ENCODE measurements at regions not wholly inside any gene's neighbourhood (a gene's known extent, or its start where the extent isn't known, plus 50 kb on each side); places are given as distances from the start of the nearest gene placed in this dataset.

DNA sequence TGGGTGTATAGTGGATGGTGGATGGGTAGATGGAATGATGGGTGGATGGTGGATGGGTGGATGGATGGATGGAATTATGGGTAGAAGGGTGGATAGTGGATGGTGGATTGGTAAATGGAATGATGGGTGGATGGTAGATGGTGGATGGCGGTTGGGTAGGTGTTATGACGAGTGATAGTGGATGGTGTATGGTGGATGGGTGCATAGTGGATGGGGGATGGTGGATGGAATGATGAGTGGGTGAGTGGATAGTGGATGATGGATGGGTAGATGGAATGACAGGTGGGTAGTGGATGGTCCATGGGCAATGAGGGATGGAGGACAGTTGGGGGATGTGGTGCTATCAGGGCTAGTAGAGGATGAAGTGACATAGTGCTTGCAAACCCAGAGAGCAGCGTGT is 182.4 kb downstream of the BRD1 start:
- CTCF ChIA-PET: no interaction called here
- Mint-ChIP-seq H3K9me3 (no peaks in the 10 kb centered on the region), H3K27me3 (no peaks in the 10 kb centered on the region), H3K36me3 (ENCODE audit: low read depth) (peaks cover 8% of the 10 kb centered on the region), H3K27ac (no peak overlapping the region), H3K4me1 (no peaks in the 10 kb centered on the region), H3K4me3 (no peak overlapping the region)
- DNase-seq: no peak
- POLR2A ChIA-PET: no interaction called here

DNA sequence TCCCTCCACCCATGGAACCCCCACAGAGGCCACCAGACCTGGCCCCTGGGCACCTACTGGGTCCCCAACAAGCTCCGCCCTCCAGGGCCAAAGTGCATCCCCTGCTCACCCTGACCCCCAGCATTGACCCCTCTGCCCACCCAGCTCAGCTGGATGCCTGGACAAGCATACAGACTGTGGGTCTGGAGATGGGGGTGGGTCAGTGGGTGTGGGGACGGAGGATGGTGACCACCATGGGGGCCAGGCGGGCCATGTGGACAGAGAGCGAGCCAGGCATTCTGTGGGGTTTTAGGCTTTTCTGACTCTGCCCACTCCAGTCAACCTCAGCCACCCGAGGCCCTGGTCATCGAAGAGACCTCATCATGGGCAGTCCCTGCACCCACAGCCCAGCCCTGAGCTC is 183.7 kb downstream of the BRD1 start:
- ChIA-PET CTCF (no interaction called here), POLR2A (no interaction called here)
- H3K4me1 Mint-ChIP-seq: no peaks in the 10 kb centered on the region
- peaks cover 6% of the 10 kb centered on the region for H3K36me3 Mint-ChIP-seq (ENCODE audit: low read depth)
- H3K4me3 Mint-ChIP-seq: no peak overlapping the region
- no peaks in the 10 kb centered on the region for H3K9me3 Mint-ChIP-seq
- H3K27me3 Mint-ChIP-seq: no peaks in the 10 kb centered on the region
- no peak for DNase-seq
- H3K27ac Mint-ChIP-seq: no peak overlapping the region

GRCh38 chr22:49643466-49643865 is 184.2 kb downstream of the BRD1 start:
- Mint-ChIP-seq H3K27me3 (no peaks in the 10 kb centered on the region), H3K9me3 (no peaks in the 10 kb centered on the region), H3K4me3 (no peak overlapping the region), H3K27ac (no peak overlapping the region), H3K4me1 (no peaks in the 10 kb centered on the region), H3K36me3 (ENCODE audit: low read depth) (peaks cover 6% of the 10 kb centered on the region)
- CTCF ChIA-PET: no interaction called here
- POLR2A ChIA-PET: no interaction called here
- DNase-seq: no peak

- no peaks in the 10 kb centered on the region for H3K9me3 Mint-ChIP-seq
- ChIA-PET CTCF (no interaction called here), POLR2A (no interaction called here)
- no peak overlapping the region for H3K27ac Mint-ChIP-seq
- no peaks in the 10 kb centered on the region for H3K4me1 Mint-ChIP-seq
- no peak overlapping the region for H3K4me3 Mint-ChIP-seq
- no peaks in the 10 kb centered on the region for H3K27me3 Mint-ChIP-seq
- peaks cover 6% of the 10 kb centered on the region for H3K36me3 Mint-ChIP-seq (ENCODE audit: low read depth)
- no peak for DNase-seq
Observed at GRCh38 chr22:49642741-49643140, 184.9 kb downstream of the BRD1 start.

DNA sequence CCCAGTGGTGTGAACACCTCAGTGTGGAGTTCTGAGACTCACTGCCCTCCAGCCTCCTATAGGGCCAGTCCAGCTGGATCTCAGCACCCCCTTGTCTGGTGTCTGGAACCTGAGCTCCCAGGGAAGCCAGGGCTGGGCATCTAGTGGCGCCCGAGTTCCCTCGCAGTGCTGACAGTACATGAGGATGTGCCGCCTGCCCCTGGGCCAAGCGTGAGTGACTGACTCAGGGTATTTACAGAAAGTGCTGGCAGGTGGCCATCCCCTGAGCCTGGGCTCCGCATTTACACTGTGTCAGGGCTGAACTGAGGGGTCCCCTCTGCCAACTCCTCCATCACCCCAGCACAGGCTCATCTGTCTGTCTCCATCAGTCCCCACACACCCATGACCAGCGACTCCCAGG is 185.3 kb downstream of the BRD1 start:
- no peaks in the 10 kb centered on the region for H3K9me3 Mint-ChIP-seq
- CTCF ChIA-PET: no interaction called here
- POLR2A ChIA-PET: no interaction called here
- no peak for DNase-seq
- no peaks in the 10 kb centered on the region for H3K27me3 Mint-ChIP-seq
- no peaks in the 10 kb centered on the region for H3K4me1 Mint-ChIP-seq
- no peak overlapping the region for H3K4me3 Mint-ChIP-seq
- H3K36me3 Mint-ChIP-seq (ENCODE audit: low read depth): peaks cover 6% of the 10 kb centered on the region
- no peak overlapping the region for H3K27ac Mint-ChIP-seq

GRCh38 chr22:49641770-49642313 is 185.8 kb downstream of the BRD1 start:
- ChIA-PET POLR2A (no interaction called here), CTCF (no interaction called here)
- no peaks in the 10 kb centered on the region for H3K9me3 Mint-ChIP-seq
- no peaks in the 10 kb centered on the region for H3K4me1 Mint-ChIP-seq
- DNase-seq: no peak
- H3K36me3 Mint-ChIP-seq (ENCODE audit: low read depth): peaks cover 6% of the 10 kb centered on the region
- H3K4me3 Mint-ChIP-seq: no peak overlapping the region
- no peak overlapping the region for H3K27ac Mint-ChIP-seq
- no peaks in the 10 kb centered on the region for H3K27me3 Mint-ChIP-seq

DNA sequence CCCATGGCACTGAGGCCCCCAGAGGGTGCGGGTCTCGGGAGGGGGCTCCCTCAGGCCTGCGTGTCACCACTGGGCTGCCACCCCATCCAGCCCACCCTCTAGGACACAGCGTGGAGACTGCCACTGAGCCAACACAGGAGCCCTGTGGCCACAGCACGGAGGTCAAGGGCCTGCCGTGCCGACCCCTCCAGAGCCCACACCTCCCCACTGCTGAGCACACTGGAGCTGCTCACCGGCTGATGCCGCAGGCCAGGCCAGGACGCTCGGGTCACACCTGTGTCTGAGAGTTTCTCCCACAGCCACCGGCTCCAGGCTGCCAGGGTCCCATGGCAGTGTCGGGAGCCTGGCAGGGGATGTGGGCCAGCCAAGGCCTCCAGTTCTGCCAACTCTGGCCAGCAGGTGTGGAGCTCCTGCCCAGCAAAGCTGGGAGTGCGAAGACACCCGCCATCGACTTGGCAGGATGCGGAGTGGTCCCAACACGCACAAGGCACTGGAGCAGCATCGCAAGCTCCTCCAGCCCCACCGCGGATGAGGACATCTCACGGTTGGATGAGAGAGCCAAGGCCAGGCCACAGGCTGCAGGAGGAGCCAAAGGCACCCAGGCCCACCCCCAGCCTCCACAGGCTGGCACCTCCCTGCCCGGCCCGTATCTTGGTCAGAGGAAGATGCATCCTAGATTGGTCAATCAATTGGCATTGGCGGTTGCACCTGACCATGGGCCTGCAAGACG is 187.1 kb downstream of the BRD1 start:
- Mint-ChIP-seq H3K27ac (no peak overlapping the region), H3K4me3 (no peak overlapping the region), H3K9me3 (no peaks in the 10 kb centered on the region), H3K4me1 (no peaks in the 10 kb centered on the region), H3K36me3 (ENCODE audit: low read depth) (peaks cover 3% of the 10 kb centered on the region), H3K27me3 (no peaks in the 10 kb centered on the region)
- ChIA-PET CTCF (no interaction called here), POLR2A (no interaction called here)
- no peak for DNase-seq

- H3K4me3 Mint-ChIP-seq: no peak overlapping the region
- ChIA-PET CTCF (no interaction called here), POLR2A (no interaction called here)
- no peak for DNase-seq
- no peaks in the 10 kb centered on the region for H3K9me3 Mint-ChIP-seq
- H3K27ac Mint-ChIP-seq: no peak overlapping the region
- H3K36me3 Mint-ChIP-seq (ENCODE audit: low read depth): no peaks in the 10 kb centered on the region
- H3K27me3 Mint-ChIP-seq: no peaks in the 10 kb centered on the region
- no peaks in the 10 kb centered on the region for H3K4me1 Mint-ChIP-seq
Observed at GRCh38 chr22:49639956-49640355, 187.7 kb downstream of the BRD1 start.

DNA sequence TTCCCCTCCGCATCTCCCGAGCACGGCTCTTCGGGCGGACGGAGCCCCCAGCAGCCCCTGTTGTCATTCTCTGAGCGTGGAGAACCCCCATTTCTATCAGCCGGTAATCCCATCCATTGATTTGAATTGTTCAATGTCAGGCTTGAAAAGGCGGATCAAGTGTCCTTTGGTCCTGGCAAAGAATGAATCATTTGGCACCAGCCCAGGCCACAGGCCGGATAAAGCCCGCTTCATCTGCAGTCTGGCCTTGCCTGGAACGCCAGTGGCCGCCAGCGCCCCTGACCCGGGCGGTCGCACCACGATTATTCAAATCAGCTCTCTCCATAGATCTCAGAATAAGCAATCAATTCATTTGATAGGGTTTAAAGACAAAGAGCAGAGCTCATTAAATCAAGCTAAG is 188.9 kb downstream of the BRD1 start:
- Mint-ChIP-seq H3K27me3 (no peaks in the 10 kb centered on the region), H3K4me3 (no peak overlapping the region), H3K4me1 (no peaks in the 10 kb centered on the region), H3K36me3 (ENCODE audit: low read depth) (no peaks in the 10 kb centered on the region), H3K9me3 (no peaks in the 10 kb centered on the region), H3K27ac (no peak overlapping the region)
- no peak for DNase-seq
- POLR2A ChIA-PET: no interaction called here
- CTCF ChIA-PET: no interaction called here

GRCh38 chr22:49638001-49638400 is 189.7 kb downstream of the BRD1 start:
- Mint-ChIP-seq H3K9me3 (no peaks in the 10 kb centered on the region), H3K36me3 (ENCODE audit: low read depth) (no peaks in the 10 kb centered on the region)
- CTCF ChIA-PET: no interaction called here

DNA sequence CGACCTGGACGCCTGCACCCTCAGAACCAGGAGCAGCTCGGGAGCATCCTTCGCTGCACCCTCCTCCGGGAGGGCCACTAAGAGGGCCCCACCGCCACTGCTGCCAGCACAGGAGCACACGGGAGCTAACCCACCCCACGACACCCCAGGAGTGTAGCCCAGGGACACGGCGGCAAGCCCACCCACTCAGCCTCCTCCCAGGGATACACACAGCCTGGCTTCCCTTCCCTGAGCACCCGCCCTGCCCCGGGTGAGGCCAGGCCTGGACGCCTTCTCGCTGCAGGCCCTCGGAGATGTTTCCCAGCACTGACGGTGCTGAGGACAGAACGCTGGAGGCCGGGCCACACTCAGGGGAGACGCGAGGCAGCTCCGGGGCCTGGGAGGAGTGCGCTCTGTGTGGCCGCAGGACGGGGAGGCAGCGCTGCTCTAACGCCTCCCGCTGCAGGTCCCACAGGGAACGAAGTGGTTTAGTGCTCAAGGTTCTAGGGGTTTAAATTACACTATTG is 190.4 kb downstream of the BRD1 start:
- H3K4me3 Mint-ChIP-seq: no peak overlapping the region
- H3K27ac Mint-ChIP-seq: peak overlapping the region; percentile 6
- H3K4me1 Mint-ChIP-seq: no peaks in the 10 kb centered on the region
- no peaks in the 10 kb centered on the region for H3K36me3 Mint-ChIP-seq (ENCODE audit: low read depth)
- no peak for DNase-seq
- H3K9me3 Mint-ChIP-seq: no peaks in the 10 kb centered on the region
- no peaks in the 10 kb centered on the region for H3K27me3 Mint-ChIP-seq
- ChIA-PET POLR2A (no interaction called here), CTCF (no interaction called here)

More at GRCh38 chr22:49638001-49638400, 189.7 kb downstream of the BRD1 start:
- DNase-seq: no peak
- no peaks in the 10 kb centered on the region for H3K27me3 Mint-ChIP-seq
- H3K4me3 Mint-ChIP-seq: no peak overlapping the region
- no peaks in the 10 kb centered on the region for H3K4me1 Mint-ChIP-seq
- H3K27ac Mint-ChIP-seq: no peak overlapping the region
- POLR2A ChIA-PET: no interaction called here

GRCh38 chr22:49636649-49637048 is 191.0 kb downstream of the BRD1 start:
- no peak overlapping the region for H3K4me3 Mint-ChIP-seq
- no peaks in the 10 kb centered on the region for H3K36me3 Mint-ChIP-seq (ENCODE audit: low read depth)
- no peak for DNase-seq
- POLR2A ChIA-PET: no interaction called here
- no peak overlapping the region for H3K27ac Mint-ChIP-seq
- no peaks in the 10 kb centered on the region for H3K27me3 Mint-ChIP-seq
- H3K9me3 Mint-ChIP-seq: no peaks in the 10 kb centered on the region
- CTCF ChIA-PET: no interaction called here
- no peaks in the 10 kb centered on the region for H3K4me1 Mint-ChIP-seq

GRCh38 chr22:49636214-49636613 is 191.5 kb downstream of the BRD1 start:
- DNase-seq: no peak
- Mint-ChIP-seq H3K4me1 (no peaks in the 10 kb centered on the region), H3K27me3 (no peaks in the 10 kb centered on the region), H3K27ac (no peak overlapping the region), H3K36me3 (ENCODE audit: low read depth) (no peaks in the 10 kb centered on the region), H3K9me3 (no peaks in the 10 kb centered on the region), H3K4me3 (no peak overlapping the region)
- ChIA-PET POLR2A (no interaction called here), CTCF (no interaction called here)

Measured in activated CD4-positive, alpha-beta T cell treated with anti-CD3 and anti-CD28 coated beads, Interleukin-2, amount 10 ng/mL, durations not matched to agents 7 days and 5 days (primary cell).